Brain microvascular endothelial cell (primary cell): ENCODE measurements at regions not wholly inside any gene's neighbourhood (a gene's known extent, or its start where the extent isn't known, plus 50 kb on each side); places are given as distances from the start of the nearest gene placed in this dataset.
"Not testable (repeated sequence)": the region's sequence is repeated elsewhere in the genome, so short reads cannot be mapped to it uniquely, and the experiment has no call there.

Source experiments
- DNase-seq: peaks from one replicate; pipeline ENCODE4 v3.0.0-alpha.2; 2020
- H3K27ac ChIP-seq: fragments of 250-450 bp; sonication (Bioruptor Pico); 2 replicates; pipeline ENCODE4 v1.5.1; 2020; ENCODE audit warnings: mild to moderate bottlenecking, moderate library complexity
- H3K27me3 ChIP-seq: fragments of 250-450 bp; sonication (Bioruptor Pico); replicated peaks from 2 replicates; pipeline ENCODE4 v1.5.1; 2020; ENCODE audit warnings: mild to moderate bottlenecking
- H3K36me3 ChIP-seq: fragments of 250-450 bp; sonication (Bioruptor Pico); replicated peaks from 2 replicates; pipeline ENCODE4 v1.5.1; 2020; ENCODE audit warnings: mild to moderate bottlenecking
- H3K4me3 ChIP-seq: 2 replicates; pipeline ENCODE4 v1.5.1; 2011; ENCODE audit warnings: low read depth, mild to moderate bottlenecking, control low read depth, low read length, moderate library complexity
- CTCF ChIP-seq: IDR thresholded peaks from 2 replicates; pipeline ENCODE4 v1.5.1; 2011; ENCODE audit warnings: low read depth, mild to moderate bottlenecking, moderate library complexity, low read length, control low read depth, inconsistent platforms; ENCODE audit errors: missing control alignments
- in situ Hi-C: cut with HindIII; loops from 2 replicates; pipeline ENCODE4 v1.10.0; 2017; ENCODE audit warnings: low sequenced_read_pairs, low pct_ligation_motif_present

- in situ Hi-C loops: no loop called here
- no peak for TF ChIP-seq CTCF
- Histone ChIP-seq H3K4me3 (no peak overlapping the region), H3K27me3 (no peaks in the 10 kb centered on the region), H3K27ac (no peak overlapping the region), H3K36me3 (no peaks in the 10 kb centered on the region)
- no peak for DNase-seq
These were observed 1528.0 kb downstream of the SLITRK5 start for GRCh38 chr13:89199138-89199537.

GRCh38 chr13:89204435-89204834, 1533.3 kb downstream of the SLITRK5 start:
- H3K27me3 ChIP-seq: no peaks in the 10 kb centered on the region
- H3K36me3 ChIP-seq: no peaks in the 10 kb centered on the region
- no peak for TF ChIP-seq CTCF
- DNase-seq: no peak
- no peak overlapping the region for H3K4me3 ChIP-seq
- no peak overlapping the region for H3K27ac ChIP-seq
- in situ Hi-C loops: no loop called here

- TF ChIP-seq CTCF: no peak
- H3K27ac ChIP-seq: no peak overlapping the region
- H3K36me3 ChIP-seq: no peaks in the 10 kb centered on the region
- H3K27me3 ChIP-seq: no peaks in the 10 kb centered on the region
- no peak overlapping the region for H3K4me3 ChIP-seq
- DNase-seq: no peak
- in situ Hi-C loops: no loop called here
These were observed 1534.8 kb downstream of the SLITRK5 start for GRCh38 chr13:89205856-89206520.

- no peak for DNase-seq
These were observed 1541.0 kb downstream of the SLITRK5 start for GRCh38 chr13:89212186-89212585.

GRCh38 chr13:89214185-89214584, 1543.0 kb downstream of the SLITRK5 start:
- in situ Hi-C loops: no loop called here
- no peaks in the 10 kb centered on the region for H3K36me3 ChIP-seq
- no peak overlapping the region for H3K4me3 ChIP-seq
- H3K27ac ChIP-seq: no peak overlapping the region
- no peak for DNase-seq
- no peaks in the 10 kb centered on the region for H3K27me3 ChIP-seq
- no peak for TF ChIP-seq CTCF

More at GRCh38 chr13:89212186-89212585, 1541.0 kb downstream of the SLITRK5 start:
- Histone ChIP-seq H3K4me3 (no peak overlapping the region), H3K27me3 (no peaks in the 10 kb centered on the region), H3K27ac (no peak overlapping the region), H3K36me3 (no peaks in the 10 kb centered on the region)
- in situ Hi-C loops: no loop called here
- no peak for TF ChIP-seq CTCF

GRCh38 chr13:89215319-89215718, 1544.1 kb downstream of the SLITRK5 start:
- in situ Hi-C loops, H3K4me3 ChIP-seq, DNase-seq, H3K36me3 ChIP-seq, H3K27ac ChIP-seq, H3K27me3 ChIP-seq: not testable (repeated sequence)
